ENCODE measurements at regions not wholly inside any gene's neighbourhood (a gene's known extent, or its start where the extent isn't known, plus 50 kb on each side); places are given as distances from the start of the nearest gene placed in this dataset.

DNA sequence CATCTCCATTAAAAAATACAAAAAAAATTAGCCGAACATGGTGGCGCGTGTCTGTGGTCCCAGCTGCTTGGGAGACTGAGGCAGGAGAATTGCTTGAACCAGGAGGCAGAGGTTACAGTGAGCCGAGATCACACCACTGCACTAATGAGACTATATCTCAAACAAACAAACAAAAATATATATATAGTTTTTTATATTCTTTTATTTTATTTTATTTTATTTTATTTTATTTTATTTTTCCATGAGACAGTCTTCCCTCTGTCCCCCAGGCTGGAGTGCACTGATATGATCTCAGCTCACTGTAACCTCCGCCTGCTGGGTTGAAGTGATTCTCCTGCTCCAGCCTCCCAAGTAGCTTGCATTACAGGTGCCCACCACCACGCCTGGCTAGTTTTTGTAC is 79.5 kb downstream of the IRF2BPL start:
- TF ChIP-seq CTCF (conservative IDR thresholded peaks at IDR 0.05; ENCODE audit: low read depth in 2 of 2) (no peak), EZH2 (IDR thresholded peaks at IDR 0.05; ENCODE audit: low read depth, unreplicated experiment) (no peak), EZH2phosphoT487 (IDR thresholded peaks at IDR 0.05; ENCODE audit: unreplicated experiment) (no peak), ZNF114 (CRISPR knock-in tag; IDR thresholded peaks at IDR 0.05) (no peak), NANOG (IDR thresholded peaks at IDR 0.05; ENCODE audit: borderline replicate concordance) (no peak), JUNB (IDR thresholded peaks at IDR 0.05; ENCODE audit: unreplicated experiment) (no peak), CREB1 (CRISPR knock-in tag; IDR thresholded peaks at IDR 0.05; ENCODE audit: low read depth) (no peak), STAT1 (IDR thresholded peaks at IDR 0.05; ENCODE audit: unreplicated experiment) (no peak), POLR2AphosphoS5 (IDR thresholded peaks at IDR 0.05; ENCODE audit: low read depth) (no peak)
- TF ChIP-seq, protein P1, sequence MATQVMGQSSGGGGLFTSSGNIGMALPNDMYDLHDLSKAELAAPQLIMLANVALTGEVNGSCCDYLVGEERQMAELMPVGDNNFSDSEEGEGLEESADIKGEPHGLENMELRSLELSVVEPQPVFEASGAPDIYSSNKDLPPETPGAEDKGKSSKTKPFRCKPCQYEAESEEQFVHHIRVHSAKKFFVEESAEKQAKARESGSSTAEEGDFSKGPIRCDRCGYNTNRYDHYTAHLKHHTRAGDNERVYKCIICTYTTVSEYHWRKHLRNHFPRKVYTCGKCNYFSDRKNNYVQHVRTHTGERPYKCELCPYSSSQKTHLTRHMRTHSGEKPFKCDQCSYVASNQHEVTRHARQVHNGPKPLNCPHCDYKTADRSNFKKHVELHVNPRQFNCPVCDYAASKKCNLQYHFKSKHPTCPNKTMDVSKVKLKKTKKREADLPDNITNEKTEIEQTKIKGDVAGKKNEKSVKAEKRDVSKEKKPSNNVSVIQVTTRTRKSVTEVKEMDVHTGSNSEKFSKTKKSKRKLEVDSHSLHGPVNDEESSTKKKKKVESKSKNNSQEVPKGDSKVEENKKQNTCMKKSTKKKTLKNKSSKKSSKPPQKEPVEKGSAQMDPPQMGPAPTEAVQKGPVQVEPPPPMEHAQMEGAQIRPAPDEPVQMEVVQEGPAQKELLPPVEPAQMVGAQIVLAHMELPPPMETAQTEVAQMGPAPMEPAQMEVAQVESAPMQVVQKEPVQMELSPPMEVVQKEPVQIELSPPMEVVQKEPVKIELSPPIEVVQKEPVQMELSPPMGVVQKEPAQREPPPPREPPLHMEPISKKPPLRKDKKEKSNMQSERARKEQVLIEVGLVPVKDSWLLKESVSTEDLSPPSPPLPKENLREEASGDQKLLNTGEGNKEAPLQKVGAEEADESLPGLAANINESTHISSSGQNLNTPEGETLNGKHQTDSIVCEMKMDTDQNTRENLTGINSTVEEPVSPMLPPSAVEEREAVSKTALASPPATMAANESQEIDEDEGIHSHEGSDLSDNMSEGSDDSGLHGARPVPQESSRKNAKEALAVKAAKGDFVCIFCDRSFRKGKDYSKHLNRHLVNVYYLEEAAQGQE (IDR thresholded peaks at IDR 0.05; ENCODE audit: unreplicated experiment), result no peak
- TF ChIP-seq, protein P2, sequence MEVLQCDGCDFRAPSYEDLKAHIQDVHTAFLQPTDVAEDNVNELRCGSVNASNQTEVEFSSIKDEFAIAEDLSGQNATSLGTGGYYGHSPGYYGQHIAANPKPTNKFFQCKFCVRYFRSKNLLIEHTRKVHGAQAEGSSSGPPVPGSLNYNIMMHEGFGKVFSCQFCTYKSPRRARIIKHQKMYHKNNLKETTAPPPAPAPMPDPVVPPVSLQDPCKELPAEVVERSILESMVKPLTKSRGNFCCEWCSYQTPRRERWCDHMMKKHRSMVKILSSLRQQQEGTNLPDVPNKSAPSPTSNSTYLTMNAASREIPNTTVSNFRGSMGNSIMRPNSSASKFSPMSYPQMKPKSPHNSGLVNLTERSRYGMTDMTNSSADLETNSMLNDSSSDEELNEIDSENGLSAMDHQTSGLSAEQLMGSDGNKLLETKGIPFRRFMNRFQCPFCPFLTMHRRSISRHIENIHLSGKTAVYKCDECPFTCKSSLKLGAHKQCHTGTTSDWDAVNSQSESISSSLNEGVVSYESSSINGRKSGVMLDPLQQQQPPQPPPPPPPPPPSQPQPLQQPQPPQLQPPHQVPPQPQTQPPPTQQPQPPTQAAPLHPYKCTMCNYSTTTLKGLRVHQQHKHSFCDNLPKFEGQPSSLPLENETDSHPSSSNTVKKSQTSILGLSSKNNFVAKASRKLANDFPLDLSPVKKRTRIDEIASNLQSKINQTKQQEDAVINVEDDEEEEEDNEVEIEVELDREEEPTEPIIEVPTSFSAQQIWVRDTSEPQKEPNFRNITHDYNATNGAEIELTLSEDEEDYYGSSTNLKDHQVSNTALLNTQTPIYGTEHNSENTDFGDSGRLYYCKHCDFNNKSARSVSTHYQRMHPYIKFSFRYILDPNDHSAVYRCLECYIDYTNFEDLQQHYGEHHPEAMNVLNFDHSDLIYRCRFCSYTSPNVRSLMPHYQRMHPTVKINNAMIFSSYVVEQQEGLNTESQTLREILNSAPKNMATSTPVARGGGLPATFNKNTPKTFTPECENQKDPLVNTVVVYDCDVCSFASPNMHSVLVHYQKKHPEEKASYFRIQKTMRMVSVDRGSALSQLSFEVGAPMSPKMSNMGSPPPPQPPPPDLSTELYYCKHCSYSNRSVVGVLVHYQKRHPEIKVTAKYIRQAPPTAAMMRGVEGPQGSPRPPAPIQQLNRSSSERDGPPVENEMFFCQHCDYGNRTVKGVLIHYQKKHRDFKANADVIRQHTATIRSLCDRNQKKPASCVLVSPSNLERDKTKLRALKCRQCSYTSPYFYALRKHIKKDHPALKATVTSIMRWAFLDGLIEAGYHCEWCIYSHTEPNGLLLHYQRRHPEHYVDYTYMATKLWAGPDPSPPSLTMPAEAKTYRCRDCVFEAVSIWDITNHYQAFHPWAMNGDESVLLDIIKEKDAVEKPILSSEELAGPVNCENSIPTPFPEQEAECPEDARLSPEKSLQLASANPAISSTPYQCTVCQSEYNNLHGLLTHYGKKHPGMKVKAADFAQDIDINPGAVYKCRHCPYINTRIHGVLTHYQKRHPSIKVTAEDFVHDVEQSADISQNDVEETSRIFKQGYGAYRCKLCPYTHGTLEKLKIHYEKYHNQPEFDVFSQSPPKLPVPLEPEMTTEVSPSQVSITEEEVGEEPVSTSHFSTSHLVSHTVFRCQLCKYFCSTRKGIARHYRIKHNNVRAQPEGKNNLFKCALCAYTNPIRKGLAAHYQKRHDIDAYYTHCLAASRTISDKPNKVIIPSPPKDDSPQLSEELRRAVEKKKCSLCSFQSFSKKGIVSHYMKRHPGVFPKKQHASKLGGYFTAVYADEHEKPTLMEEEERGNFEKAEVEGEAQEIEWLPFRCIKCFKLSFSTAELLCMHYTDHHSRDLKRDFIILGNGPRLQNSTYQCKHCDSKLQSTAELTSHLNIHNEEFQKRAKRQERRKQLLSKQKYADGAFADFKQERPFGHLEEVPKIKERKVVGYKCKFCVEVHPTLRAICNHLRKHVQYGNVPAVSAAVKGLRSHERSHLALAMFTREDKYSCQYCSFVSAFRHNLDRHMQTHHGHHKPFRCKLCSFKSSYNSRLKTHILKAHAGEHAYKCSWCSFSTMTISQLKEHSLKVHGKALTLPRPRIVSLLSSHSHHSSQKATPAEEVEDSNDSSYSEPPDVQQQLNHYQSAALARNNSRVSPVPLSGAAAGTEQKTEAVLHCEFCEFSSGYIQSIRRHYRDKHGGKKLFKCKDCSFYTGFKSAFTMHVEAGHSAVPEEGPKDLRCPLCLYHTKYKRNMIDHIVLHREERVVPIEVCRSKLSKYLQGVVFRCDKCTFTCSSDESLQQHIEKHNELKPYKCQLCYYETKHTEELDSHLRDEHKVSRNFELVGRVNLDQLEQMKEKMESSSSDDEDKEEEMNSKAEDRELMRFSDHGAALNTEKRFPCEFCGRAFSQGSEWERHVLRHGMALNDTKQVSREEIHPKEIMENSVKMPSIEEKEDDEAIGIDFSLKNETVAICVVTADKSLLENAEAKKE (CRISPR knock-in tag; IDR thresholded peaks at IDR 0.05), result no peak
- TF ChIP-seq, protein P3, sequence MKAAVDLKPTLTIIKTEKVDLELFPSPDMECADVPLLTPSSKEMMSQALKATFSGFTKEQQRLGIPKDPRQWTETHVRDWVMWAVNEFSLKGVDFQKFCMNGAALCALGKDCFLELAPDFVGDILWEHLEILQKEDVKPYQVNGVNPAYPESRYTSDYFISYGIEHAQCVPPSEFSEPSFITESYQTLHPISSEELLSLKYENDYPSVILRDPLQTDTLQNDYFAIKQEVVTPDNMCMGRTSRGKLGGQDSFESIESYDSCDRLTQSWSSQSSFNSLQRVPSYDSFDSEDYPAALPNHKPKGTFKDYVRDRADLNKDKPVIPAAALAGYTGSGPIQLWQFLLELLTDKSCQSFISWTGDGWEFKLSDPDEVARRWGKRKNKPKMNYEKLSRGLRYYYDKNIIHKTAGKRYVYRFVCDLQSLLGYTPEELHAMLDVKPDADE (IDR thresholded peaks at IDR 0.05), result no peak
